CD4-positive, alpha-beta T cell treated with Interleukin-4 for 1 hour (primary cell): ENCODE measurements at regions not wholly inside any gene's neighbourhood (a gene's known extent, or its start where the extent isn't known, plus 50 kb on each side); places are given as distances from the start of the nearest gene placed in this dataset.
A peak's percentile ranks its signal among the peaks of the same experiment; 100 is the strongest.
"Not testable (repeated sequence)": the region's sequence is repeated elsewhere in the genome, so short reads cannot be mapped to it uniquely, and the experiment has no call there.

ENCODE experiments used
- DNase-seq, 2 donors: peaks; one replicate each; pipeline ENCODE4 v3.0.0-alpha.2; 2020 to 2022

GRCh38 chr2:16950436-16950835 lies 284.8 kb upstream of the CYRIA start:
- DNase-seq = no peak

DNA sequence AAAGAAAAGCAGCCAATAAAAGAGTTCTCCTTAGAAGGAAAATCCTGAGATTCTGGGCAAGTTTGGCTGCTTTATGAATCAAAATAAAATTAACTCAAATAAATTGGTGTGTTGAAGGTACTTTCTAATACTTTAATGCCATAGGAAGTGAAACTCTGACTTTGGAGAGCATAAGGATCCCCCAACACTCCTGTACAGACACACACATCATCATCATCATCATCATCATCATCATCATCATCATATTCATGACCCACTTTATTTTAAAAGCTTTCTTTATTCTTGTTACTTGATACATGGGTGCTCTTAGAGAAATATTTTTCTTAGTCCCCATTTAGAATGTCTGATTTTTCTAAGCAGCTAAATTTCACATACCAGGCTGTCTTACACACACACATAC lies 283.1 kb upstream of the CYRIA start:
- DNase-seq = no peak

GRCh38 chr2:16948053-16948452 lies 282.4 kb upstream of the CYRIA start:
- DNase-seq = no peak

- DNase-seq = no peak
Observed at GRCh38 chr2:16943279-16943958, 277.8 kb upstream of the CYRIA start.

DNA sequence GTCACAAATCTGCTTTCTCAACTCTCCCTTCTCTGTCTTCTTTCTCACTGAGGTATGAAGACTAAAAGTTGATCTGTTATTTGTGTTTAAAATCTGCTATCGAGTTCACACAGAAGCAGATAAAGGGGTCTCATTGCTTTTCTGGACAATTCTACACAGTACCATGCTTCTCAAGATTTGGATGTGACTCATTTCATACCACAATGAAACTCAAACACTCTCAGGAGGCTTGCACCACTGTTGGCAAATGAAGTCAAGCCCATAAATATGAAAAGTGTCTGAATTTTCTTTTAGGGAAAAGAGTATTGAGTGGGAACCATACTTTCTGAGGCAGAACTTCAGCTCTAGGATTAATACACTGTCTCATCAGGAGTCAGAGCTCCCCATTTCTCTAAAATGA lies 274.6 kb upstream of the CYRIA start:
- no peak for DNase-seq

DNA sequence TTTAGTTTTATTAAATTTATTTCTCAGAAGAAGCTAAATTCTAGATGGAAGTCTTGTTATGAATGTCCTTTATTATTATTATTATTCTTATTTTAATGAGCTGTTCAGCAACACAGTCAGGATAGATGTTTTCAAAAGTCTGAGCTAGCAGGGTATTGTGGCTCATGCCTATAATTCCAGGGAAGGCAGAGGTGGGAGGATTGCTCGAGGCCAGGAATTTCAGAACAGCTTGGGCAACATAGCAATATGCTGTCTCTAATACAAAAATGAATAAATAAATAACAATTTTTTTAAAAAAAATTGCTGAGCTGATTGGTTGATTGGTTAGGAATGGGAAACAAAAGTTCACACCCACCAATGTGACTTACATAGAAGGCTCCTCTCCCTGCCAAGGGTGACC lies 274.1 kb upstream of the CYRIA start:
- no peak for DNase-seq

DNA sequence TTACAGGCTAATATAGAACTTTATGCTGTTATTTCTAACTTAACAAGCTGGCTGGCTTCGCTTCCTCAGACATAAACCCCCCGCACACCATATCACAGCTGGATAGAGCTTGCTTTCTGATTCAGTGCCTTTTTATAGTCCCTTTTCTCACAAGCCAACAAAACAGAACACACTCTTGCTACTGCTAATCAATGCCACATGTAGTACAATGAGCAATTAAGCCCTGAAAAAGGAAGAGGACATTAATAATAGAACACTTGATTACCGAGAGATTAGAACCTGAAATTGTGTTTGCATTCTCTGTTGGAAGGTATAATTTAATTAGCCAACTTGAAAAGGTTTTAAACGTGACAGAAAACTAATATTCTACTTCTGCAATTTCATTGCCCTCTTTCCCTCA lies 267.7 kb upstream of the CYRIA start:
- no peak for DNase-seq

DNA sequence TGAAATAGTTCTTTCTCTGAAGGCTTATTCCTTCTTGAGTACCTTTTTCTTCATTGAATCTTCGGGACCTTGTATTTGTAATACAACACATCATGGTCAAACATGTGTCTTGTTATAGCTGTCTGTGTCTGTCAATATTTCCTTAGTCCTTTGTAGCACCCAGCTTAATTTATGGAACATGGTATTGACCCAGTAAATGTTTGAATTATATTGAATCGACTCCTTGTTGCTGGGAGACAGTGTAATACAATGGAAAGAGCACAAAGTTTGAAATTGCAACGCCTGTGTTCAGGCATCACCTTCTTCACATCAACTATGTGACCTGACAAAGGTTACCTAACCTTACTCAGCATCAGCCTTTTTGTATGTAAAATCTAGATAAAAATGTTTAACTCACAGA lies 267.2 kb upstream of the CYRIA start:
- DNase-seq = no peak

- no peak for DNase-seq
Observed at GRCh38 chr2:16931441-16931840, 265.8 kb upstream of the CYRIA start.

- DNase-seq = no peak
Observed at GRCh38 chr2:16927398-16927797, 261.8 kb upstream of the CYRIA start.

DNA sequence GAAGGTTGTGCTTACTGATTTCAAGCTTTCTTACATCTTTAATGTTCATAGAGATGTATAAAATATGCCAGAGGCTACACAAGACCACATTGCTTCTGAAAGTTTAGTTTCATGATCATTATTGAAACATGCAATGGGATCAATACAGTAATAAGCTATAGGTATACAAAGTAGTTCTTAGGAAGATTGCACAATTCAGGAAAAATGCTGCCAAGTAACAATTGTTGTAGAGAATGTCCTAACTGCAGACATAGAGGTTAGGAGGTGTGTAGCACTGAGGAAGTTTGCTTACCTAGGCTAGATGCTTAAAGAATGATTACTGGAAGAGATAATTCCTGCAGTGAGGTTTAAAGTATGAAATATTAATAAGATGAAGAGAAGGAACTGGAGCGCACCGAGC lies 259.5 kb upstream of the CYRIA start:
- DNase-seq = no peak

- not testable (repeated sequence) for DNase-seq
Observed at GRCh38 chr2:16915341-16915755, 249.7 kb upstream of the CYRIA start.

DNA sequence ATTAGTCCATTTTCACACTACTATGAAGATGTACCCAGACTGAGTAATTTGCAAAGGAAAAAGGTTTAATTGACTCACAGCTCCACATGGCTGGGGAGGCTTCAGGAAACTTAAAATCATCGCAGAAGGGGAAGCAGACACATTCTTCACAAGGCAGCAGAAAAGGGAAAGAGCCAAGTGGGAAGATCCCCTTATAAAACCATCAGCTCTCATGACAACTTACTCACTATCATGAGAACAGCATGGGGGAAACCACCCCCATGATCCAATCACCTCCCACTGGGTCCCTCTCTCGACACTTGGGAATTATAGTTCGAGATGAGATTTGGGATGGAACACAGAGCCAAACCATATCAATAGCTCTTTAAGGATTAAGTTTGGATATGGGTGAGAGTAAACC lies 246.1 kb upstream of the CYRIA start:
- DNase-seq = no peak

GRCh38 chr2:16908656-16909055 lies 243.0 kb upstream of the CYRIA start:
- no peak for DNase-seq

GRCh38 chr2:16907645-16908282 lies 242.1 kb upstream of the CYRIA start:
- no peak for DNase-seq

DNA sequence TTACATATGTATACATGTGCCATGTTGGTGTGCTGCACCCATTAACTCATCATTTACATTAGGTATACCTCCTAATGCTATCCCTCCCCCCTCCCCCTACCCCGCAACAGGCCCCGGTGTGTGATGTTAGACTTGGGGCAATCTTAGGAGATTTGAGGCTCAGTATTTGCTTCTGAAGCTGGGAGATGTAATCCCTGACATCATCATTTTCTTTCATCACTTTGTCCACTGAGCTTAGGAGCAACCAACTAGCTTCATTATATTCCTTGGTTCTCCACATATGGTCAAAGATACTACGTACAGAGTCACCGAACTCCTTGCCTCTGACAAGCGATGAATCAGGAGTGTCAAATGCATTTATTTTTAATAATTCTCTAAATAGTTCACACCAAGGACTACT lies 239.7 kb upstream of the CYRIA start:
- not testable (repeated sequence) for DNase-seq

DNA sequence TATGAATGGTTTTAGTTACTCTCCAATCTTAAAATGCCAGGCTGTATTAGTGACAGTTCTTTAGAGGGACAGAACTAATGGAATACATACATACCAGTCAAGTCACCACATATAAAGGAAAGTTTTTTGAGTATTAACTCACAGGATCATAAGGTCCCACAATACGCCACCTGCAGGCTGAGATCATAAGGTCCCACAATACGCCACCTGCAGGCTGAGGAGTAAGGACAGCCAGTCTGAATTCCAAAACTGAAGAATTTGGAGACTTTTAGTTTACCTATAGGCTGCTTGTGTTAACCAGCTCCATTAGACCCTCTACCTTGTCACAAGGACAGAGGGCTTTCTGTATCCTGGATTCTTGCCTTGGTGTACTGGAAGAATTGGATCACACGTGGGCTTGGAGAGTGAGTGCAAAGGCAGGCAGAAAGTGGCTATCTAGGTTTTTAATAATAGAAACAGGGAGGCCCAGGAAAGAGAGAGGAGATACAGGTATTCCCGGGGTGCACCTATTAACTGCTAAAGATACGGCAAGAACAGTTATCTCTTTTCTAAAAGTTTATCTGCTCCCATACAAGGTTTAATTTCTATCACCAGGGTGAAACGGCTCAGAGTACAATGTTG lies 234.9 kb upstream of the CYRIA start:
- peak in 1 of 2 donors; percentile 21 for DNase-seq

DNA sequence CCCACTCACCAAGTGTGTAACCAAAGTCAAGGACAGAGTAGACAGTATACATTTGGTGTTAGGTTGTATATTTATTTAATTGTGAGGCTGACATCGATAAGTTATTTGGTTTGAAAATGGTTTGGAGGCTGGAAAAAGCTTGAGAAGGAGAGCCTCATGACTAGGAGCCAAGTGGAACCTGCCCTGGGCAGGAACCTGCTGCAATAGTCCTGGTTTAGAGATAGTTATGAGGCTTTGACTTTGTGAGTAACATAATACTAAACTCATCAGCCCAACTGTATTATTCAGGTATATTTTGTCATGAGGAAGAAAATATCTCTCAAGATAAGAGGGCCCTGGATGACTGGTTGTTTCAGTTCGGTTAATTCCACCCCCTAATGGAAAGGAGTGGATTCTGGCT lies 234.3 kb upstream of the CYRIA start:
- DNase-seq = no peak

GRCh38 chr2:16890081-16890480 lies 224.4 kb upstream of the CYRIA start:
- no peak for DNase-seq

DNA sequence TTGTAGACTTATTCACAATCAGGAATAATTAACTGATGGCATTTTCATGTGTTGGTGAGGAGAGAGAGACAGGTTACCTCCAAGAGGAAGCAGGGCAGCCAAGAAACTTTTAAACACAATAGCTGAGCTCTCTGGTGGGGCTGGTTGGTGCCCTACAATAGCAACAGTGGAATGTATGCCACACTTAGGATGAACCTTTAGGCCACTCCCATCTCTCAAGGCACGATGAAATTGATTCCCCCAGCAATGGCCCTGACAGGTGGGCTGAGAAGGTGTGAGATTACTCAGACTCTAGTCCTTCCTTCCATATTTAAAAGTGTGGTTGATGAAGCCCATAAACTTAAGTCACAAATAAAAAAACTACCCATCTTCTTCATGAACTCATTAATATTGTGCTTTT lies 219.4 kb upstream of the CYRIA start:
- no peak for DNase-seq

DNA sequence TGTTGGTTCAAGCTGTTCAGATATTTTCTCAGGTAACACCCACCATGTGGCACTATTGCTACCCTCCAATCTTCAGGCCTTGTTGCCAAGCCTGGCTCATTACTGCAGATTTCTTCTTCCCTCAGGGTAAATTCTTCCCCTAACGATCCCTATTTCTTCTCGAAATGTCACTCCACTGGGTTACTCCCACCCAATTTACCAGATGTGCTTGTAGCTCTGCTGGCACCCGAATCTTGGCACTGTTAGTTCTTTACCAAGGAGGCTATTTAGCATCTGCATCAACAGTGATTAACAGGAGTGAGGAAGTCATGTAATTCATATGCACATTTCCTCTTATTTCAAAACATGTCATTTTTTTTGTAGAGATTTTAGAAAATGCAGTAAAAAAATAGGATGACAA lies 217.1 kb upstream of the CYRIA start:
- DNase-seq = no peak

- DNase-seq = no peak
Observed at GRCh38 chr2:16881122-16881521, 215.5 kb upstream of the CYRIA start.

DNA sequence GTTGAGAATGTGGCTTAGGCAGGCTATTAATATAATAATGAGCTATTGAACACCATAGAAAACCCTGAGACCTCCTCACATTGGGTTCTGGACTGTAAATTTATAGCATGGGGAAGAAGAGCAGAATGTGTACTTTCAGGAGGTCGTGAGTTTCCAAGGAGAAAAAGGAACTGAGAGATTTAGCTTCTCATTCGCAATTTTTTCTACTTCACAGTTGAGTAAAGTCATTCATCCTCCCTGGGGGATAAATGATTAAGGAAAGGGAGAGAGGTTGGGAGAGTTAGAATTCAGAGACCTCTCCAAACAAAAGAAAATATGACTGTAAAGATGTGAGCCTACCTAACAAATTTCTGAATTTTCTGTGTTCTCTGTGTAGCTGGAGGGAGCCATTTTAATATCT lies 205.8 kb upstream of the CYRIA start:
- DNase-seq = no peak

GRCh38 chr2:16870491-16871076 lies 204.9 kb upstream of the CYRIA start:
- no peak for DNase-seq
